GM23338 (cell line): ENCODE measurements at regions not wholly inside any gene's neighbourhood (a gene's known extent, or its start where the extent isn't known, plus 50 kb on each side); places are given as distances from the start of the nearest gene placed in this dataset.

Source experiments
- ATAC-seq: fragments of 200-7000 bp; cut with Tn5 transposase; 3 replicates; pipeline ENCODE4 v1.9.1; 2020
- DNase-seq: peaks from one replicate; pipeline ENCODE4 v3.0.0-alpha.2; 2015; ENCODE audit warnings: low spot score
- H2AFZ ChIP-seq: fragments of 200-600 bp; sonication (generic); 2 replicates; pipeline ENCODE4 v1.8.0; 2016; ENCODE audit warnings: antibody characterized with exemption, mild to moderate bottlenecking, moderate library complexity
- H3F3A ChIP-seq: fragments of 200-600 bp; sonication (generic); replicated peaks from 2 replicates; pipeline ENCODE4 v1.8.0; 2017; ENCODE audit warnings: antibody characterized with exemption, mixed run types, low read depth
- H3K27ac ChIP-seq: fragments of 200-600 bp; sonication (generic); 2 replicates; pipeline ENCODE4 v1.6.1; 2016; ENCODE audit warnings: low read depth
- H3K27me3 ChIP-seq: fragments of 200-600 bp; sonication (generic); 2 replicates; pipeline ENCODE4 v1.8.0; 2016; ENCODE audit warnings: mild to moderate bottlenecking, mixed run types, moderate library complexity; ENCODE audit not compliant: insufficient read depth
- H3K36me3 ChIP-seq: fragments of 200-600 bp; sonication (generic); 2 replicates; pipeline ENCODE4 v1.8.0; 2016; ENCODE audit warnings: mild to moderate bottlenecking; ENCODE audit not compliant: insufficient read depth
- H3K4me1 ChIP-seq: fragments of 200-600 bp; sonication (generic); 2 replicates; pipeline ENCODE4 v1.8.0; 2016; ENCODE audit warnings: mild to moderate bottlenecking, moderate library complexity; ENCODE audit not compliant: insufficient read depth
- H3K4me2 ChIP-seq: fragments of 200-600 bp; sonication (generic); 2 replicates; pipeline ENCODE4 v1.7.1; 2017; ENCODE audit warnings: mixed run types
- H3K4me3 ChIP-seq: fragments of 200-600 bp; sonication (generic); 2 replicates; pipeline ENCODE4 v1.6.1; 2016; ENCODE audit warnings: mixed run types
- H3K79me2 ChIP-seq: fragments of 200-600 bp; sonication (generic); replicated peaks from 2 replicates; pipeline ENCODE4 v1.8.0; 2017; ENCODE audit warnings: mild to moderate bottlenecking; ENCODE audit not compliant: insufficient read depth
- H3K9me2 ChIP-seq: fragments of 200-600 bp; sonication (generic); 2 replicates; pipeline ENCODE4 v1.8.0; 2017; ENCODE audit not compliant: insufficient read depth
- H4K20me1 ChIP-seq: fragments of 200-600 bp; sonication (generic); replicated peaks from 2 replicates; pipeline ENCODE4 v1.8.0; 2017; ENCODE audit warnings: mild to moderate bottlenecking; ENCODE audit not compliant: insufficient read depth
- H3K27ac Mint-ChIP-seq: 2 replicates; pipeline ENCODE4 v1.8.0; 2020; ENCODE audit warnings: inconsistent platforms, mild to moderate bottlenecking, moderate library complexity, mixed read lengths
- H3K27me3 Mint-ChIP-seq: 3 replicates; pipeline ENCODE4 v1.8.0; 2022; ENCODE audit warnings: low read depth, mild to moderate bottlenecking, moderate library complexity, mixed read lengths, inconsistent platforms; ENCODE audit not compliant: insufficient read depth, poor library complexity
- H3K36me3 Mint-ChIP-seq: 3 replicates; pipeline ENCODE4 v1.8.0; 2021; ENCODE audit warnings: low read depth, mild to moderate bottlenecking, inconsistent platforms, moderate library complexity, mixed read lengths
- H3K4me1 Mint-ChIP-seq: 3 replicates; pipeline ENCODE4 v1.8.0; 2020; ENCODE audit warnings: mild to moderate bottlenecking, inconsistent platforms, mixed read lengths
- H3K4me3 Mint-ChIP-seq: 3 replicates; pipeline ENCODE4 v1.8.0; 2021; ENCODE audit warnings: moderate library complexity, mild to moderate bottlenecking, inconsistent platforms, mixed read lengths
- H3K9me3 Mint-ChIP-seq: 3 replicates; pipeline ENCODE4 v1.8.0; 2020; ENCODE audit warnings: moderate library complexity, mild to moderate bottlenecking, inconsistent platforms, mixed read lengths
- CREB1 ChIP-seq: fragments of 250-450 bp; sonication (Bioruptor Pico); IDR thresholded peaks from 2 replicates; pipeline ENCODE4 v1.5.0; 2020; ENCODE audit warnings: low read depth, mild to moderate bottlenecking, moderate library complexity
- EZH2 ChIP-seq: fragments of 200-600 bp; sonication (generic); IDR thresholded peaks from one replicate; pipeline ENCODE4 v1.8.0; 2017; ENCODE audit warnings: antibody characterized with exemption, mild to moderate bottlenecking, low read depth; ENCODE audit not compliant: unreplicated experiment
- EZH2phosphoT487 ChIP-seq: fragments of 200-600 bp; sonication (generic); IDR thresholded peaks from one replicate; pipeline ENCODE4 v1.8.1; 2018; ENCODE audit warnings: antibody characterized with exemption; ENCODE audit not compliant: unreplicated experiment
- JUNB ChIP-seq: IDR thresholded peaks from one replicate; pipeline ENCODE4 v1.6.1; 2016; ENCODE audit warnings: antibody characterized with exemption; ENCODE audit not compliant: unreplicated experiment
- NANOG ChIP-seq: IDR thresholded peaks from 2 replicates; pipeline ENCODE4 v1.6.1; 2016; ENCODE audit warnings: antibody characterized with exemption, borderline replicate concordance
- POLR2AphosphoS5 ChIP-seq: IDR thresholded peaks from 2 replicates; pipeline ENCODE4 v1.6.1; 2016; ENCODE audit warnings: antibody characterized with exemption, low read depth
- STAT1 ChIP-seq: IDR thresholded peaks from one replicate; pipeline ENCODE4 v1.6.1; 2016; ENCODE audit warnings: antibody characterized with exemption; ENCODE audit not compliant: unreplicated experiment
- ZNF114 ChIP-seq: fragments of 250-450 bp; sonication (Bioruptor Pico); IDR thresholded peaks from 2 replicates; pipeline ENCODE4 v1.5.0; 2020; ENCODE audit warnings: mild to moderate bottlenecking, moderate library complexity
- ZNF331 ChIP-seq: fragments of 250-450 bp; sonication (Bioruptor Pico); IDR thresholded peaks from 2 replicates; pipeline ENCODE4 v1.5.0; 2020; ENCODE audit warnings: low read depth, mild to moderate bottlenecking, moderate library complexity
- TF ChIP-seq, protein P1 (sequence below): fragments of 250-450 bp; sonication (Bioruptor Pico); IDR thresholded peaks from 2 replicates; pipeline ENCODE4 v1.5.0; 2020; ENCODE audit warnings: mild to moderate bottlenecking, moderate library complexity
- TF ChIP-seq, protein P2 (sequence below): IDR thresholded peaks from 2 replicates; pipeline ENCODE4 v1.6.1; 2016; ENCODE audit warnings: antibody characterized with exemption
- TF ChIP-seq, protein P3 (sequence below): IDR thresholded peaks from one replicate; pipeline ENCODE4 v1.6.1; 2018; ENCODE audit warnings: antibody characterized with exemption; ENCODE audit not compliant: unreplicated experiment
- TF ChIP-seq, protein P4 (sequence below), 2 experiments: fragments of 200-600 bp in 1 of 2; sonication (generic) in 1 of 2; conservative IDR thresholded peaks; 2 replicates each; pipeline versions ENCODE4 v1.5.1 to v1.6.1; 2016 to 2017; ENCODE audit warnings: antibody characterized with exemption in 2 of 2, low read depth in 2 of 2, mild to moderate bottlenecking in 2 of 2, moderate library complexity in 1 of 2

DNA sequence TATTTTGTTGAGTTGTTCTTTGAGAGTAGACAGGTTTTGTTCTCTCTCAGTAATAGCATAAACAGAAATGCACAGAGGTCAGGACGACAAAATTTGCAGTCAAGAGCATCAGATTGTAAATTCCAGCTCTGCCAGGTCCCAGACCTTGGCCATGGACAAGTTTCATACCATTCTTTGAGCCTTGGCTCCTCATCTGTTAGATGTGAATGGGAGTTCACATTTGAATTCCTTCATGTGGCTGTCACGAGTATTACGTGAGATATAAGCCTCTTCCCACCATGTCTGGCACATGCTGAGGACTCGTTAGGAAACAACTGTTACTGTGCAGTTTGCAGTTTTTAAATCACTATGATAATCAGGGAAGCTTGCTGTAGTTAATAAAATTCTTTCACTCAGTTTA is 93.2 kb upstream of the KCTD3 start:
- no peaks in the 10 kb centered on the region; the same call in 1 of the 2 replicates for H3K9me2 ChIP-seq
- no peaks in the 10 kb centered on the region for H3K36me3 ChIP-seq
- H3K4me1 Mint-ChIP-seq, result no peaks in the 10 kb centered on the region
- DNase-seq (peak; percentile 8), ATAC-seq (no peak)
- H3K4me1 ChIP-seq, result no peaks in the 10 kb centered on the region
- no peak overlapping the region for H3K4me3 Mint-ChIP-seq
- H3K27me3 ChIP-seq, result no peaks in the 10 kb centered on the region
- H3K79me2 ChIP-seq, result no peaks in the 10 kb centered on the region
- peaks cover 6% of the 10 kb centered on the region; the same call in 2 of the 3 replicates for H3K36me3 Mint-ChIP-seq
- H3K9me3 Mint-ChIP-seq, result peaks cover 16% of the 10 kb centered on the region
- no peaks in the 10 kb centered on the region for H4K20me1 ChIP-seq
- no peak overlapping the region for H3K4me3 ChIP-seq
- H3K27ac ChIP-seq, result no peak overlapping the region
- H3K27ac Mint-ChIP-seq, result no peak overlapping the region
- TF ChIP-seq NANOG (no peak), ZNF114 (CRISPR knock-in tag) (no peak), POLR2AphosphoS5 (no peak), STAT1 (no peak), JUNB (no peak), EZH2 (no peak), ZNF331 (no peak), CREB1 (CRISPR knock-in tag) (no peak), EZH2phosphoT487 (no peak)
- TF ChIP-seq, protein P1, sequence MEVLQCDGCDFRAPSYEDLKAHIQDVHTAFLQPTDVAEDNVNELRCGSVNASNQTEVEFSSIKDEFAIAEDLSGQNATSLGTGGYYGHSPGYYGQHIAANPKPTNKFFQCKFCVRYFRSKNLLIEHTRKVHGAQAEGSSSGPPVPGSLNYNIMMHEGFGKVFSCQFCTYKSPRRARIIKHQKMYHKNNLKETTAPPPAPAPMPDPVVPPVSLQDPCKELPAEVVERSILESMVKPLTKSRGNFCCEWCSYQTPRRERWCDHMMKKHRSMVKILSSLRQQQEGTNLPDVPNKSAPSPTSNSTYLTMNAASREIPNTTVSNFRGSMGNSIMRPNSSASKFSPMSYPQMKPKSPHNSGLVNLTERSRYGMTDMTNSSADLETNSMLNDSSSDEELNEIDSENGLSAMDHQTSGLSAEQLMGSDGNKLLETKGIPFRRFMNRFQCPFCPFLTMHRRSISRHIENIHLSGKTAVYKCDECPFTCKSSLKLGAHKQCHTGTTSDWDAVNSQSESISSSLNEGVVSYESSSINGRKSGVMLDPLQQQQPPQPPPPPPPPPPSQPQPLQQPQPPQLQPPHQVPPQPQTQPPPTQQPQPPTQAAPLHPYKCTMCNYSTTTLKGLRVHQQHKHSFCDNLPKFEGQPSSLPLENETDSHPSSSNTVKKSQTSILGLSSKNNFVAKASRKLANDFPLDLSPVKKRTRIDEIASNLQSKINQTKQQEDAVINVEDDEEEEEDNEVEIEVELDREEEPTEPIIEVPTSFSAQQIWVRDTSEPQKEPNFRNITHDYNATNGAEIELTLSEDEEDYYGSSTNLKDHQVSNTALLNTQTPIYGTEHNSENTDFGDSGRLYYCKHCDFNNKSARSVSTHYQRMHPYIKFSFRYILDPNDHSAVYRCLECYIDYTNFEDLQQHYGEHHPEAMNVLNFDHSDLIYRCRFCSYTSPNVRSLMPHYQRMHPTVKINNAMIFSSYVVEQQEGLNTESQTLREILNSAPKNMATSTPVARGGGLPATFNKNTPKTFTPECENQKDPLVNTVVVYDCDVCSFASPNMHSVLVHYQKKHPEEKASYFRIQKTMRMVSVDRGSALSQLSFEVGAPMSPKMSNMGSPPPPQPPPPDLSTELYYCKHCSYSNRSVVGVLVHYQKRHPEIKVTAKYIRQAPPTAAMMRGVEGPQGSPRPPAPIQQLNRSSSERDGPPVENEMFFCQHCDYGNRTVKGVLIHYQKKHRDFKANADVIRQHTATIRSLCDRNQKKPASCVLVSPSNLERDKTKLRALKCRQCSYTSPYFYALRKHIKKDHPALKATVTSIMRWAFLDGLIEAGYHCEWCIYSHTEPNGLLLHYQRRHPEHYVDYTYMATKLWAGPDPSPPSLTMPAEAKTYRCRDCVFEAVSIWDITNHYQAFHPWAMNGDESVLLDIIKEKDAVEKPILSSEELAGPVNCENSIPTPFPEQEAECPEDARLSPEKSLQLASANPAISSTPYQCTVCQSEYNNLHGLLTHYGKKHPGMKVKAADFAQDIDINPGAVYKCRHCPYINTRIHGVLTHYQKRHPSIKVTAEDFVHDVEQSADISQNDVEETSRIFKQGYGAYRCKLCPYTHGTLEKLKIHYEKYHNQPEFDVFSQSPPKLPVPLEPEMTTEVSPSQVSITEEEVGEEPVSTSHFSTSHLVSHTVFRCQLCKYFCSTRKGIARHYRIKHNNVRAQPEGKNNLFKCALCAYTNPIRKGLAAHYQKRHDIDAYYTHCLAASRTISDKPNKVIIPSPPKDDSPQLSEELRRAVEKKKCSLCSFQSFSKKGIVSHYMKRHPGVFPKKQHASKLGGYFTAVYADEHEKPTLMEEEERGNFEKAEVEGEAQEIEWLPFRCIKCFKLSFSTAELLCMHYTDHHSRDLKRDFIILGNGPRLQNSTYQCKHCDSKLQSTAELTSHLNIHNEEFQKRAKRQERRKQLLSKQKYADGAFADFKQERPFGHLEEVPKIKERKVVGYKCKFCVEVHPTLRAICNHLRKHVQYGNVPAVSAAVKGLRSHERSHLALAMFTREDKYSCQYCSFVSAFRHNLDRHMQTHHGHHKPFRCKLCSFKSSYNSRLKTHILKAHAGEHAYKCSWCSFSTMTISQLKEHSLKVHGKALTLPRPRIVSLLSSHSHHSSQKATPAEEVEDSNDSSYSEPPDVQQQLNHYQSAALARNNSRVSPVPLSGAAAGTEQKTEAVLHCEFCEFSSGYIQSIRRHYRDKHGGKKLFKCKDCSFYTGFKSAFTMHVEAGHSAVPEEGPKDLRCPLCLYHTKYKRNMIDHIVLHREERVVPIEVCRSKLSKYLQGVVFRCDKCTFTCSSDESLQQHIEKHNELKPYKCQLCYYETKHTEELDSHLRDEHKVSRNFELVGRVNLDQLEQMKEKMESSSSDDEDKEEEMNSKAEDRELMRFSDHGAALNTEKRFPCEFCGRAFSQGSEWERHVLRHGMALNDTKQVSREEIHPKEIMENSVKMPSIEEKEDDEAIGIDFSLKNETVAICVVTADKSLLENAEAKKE (CRISPR knock-in tag), result no peak
- TF ChIP-seq, protein P2, sequence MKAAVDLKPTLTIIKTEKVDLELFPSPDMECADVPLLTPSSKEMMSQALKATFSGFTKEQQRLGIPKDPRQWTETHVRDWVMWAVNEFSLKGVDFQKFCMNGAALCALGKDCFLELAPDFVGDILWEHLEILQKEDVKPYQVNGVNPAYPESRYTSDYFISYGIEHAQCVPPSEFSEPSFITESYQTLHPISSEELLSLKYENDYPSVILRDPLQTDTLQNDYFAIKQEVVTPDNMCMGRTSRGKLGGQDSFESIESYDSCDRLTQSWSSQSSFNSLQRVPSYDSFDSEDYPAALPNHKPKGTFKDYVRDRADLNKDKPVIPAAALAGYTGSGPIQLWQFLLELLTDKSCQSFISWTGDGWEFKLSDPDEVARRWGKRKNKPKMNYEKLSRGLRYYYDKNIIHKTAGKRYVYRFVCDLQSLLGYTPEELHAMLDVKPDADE, result no peak
- TF ChIP-seq, protein P3, sequence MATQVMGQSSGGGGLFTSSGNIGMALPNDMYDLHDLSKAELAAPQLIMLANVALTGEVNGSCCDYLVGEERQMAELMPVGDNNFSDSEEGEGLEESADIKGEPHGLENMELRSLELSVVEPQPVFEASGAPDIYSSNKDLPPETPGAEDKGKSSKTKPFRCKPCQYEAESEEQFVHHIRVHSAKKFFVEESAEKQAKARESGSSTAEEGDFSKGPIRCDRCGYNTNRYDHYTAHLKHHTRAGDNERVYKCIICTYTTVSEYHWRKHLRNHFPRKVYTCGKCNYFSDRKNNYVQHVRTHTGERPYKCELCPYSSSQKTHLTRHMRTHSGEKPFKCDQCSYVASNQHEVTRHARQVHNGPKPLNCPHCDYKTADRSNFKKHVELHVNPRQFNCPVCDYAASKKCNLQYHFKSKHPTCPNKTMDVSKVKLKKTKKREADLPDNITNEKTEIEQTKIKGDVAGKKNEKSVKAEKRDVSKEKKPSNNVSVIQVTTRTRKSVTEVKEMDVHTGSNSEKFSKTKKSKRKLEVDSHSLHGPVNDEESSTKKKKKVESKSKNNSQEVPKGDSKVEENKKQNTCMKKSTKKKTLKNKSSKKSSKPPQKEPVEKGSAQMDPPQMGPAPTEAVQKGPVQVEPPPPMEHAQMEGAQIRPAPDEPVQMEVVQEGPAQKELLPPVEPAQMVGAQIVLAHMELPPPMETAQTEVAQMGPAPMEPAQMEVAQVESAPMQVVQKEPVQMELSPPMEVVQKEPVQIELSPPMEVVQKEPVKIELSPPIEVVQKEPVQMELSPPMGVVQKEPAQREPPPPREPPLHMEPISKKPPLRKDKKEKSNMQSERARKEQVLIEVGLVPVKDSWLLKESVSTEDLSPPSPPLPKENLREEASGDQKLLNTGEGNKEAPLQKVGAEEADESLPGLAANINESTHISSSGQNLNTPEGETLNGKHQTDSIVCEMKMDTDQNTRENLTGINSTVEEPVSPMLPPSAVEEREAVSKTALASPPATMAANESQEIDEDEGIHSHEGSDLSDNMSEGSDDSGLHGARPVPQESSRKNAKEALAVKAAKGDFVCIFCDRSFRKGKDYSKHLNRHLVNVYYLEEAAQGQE, result no peak
- TF ChIP-seq, protein P4, sequence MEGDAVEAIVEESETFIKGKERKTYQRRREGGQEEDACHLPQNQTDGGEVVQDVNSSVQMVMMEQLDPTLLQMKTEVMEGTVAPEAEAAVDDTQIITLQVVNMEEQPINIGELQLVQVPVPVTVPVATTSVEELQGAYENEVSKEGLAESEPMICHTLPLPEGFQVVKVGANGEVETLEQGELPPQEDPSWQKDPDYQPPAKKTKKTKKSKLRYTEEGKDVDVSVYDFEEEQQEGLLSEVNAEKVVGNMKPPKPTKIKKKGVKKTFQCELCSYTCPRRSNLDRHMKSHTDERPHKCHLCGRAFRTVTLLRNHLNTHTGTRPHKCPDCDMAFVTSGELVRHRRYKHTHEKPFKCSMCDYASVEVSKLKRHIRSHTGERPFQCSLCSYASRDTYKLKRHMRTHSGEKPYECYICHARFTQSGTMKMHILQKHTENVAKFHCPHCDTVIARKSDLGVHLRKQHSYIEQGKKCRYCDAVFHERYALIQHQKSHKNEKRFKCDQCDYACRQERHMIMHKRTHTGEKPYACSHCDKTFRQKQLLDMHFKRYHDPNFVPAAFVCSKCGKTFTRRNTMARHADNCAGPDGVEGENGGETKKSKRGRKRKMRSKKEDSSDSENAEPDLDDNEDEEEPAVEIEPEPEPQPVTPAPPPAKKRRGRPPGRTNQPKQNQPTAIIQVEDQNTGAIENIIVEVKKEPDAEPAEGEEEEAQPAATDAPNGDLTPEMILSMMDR (conservative IDR thresholded peaks at IDR 0.05; ENCODE audit: low read depth in 2 of 2), result no peak
- H2AFZ ChIP-seq, result no peak overlapping the region
- H3F3A ChIP-seq, result no peaks in the 10 kb centered on the region
- H3K27me3 Mint-ChIP-seq, result peaks cover 2% of the 10 kb centered on the region
- no peak overlapping the region for H3K4me2 ChIP-seq
